WTC11 (cell line): ENCODE measurements at regions not wholly inside any gene's neighbourhood (a gene's known extent, or its start where the extent isn't known, plus 50 kb on each side); places are given as distances from the start of the nearest gene placed in this dataset.

Source experiments
- ATAC-seq: fragments of 200-7000 bp; cut with Tn5 transposase; 2 replicates; pipeline ENCODE4 v1.10.0; 2021; ENCODE audit warnings: mild to moderate bottlenecking, moderate library complexity
- CTCF ChIA-PET: fragments of 300-600 bp; sonication (Branson Sonifier 250); formaldehyde crosslinking; loops from one replicate; lab custom pipeline; 2021; ENCODE audit warnings: antibody characterized with exemption; lab: Charles Lee
- POLR2A ChIA-PET: fragments of 350-600 bp; sonication (Branson Sonifier 250); formaldehyde crosslinking; loops from one replicate; lab custom pipeline; 2021; ENCODE audit warnings: antibody characterized with exemption; lab: Charles Lee
- DNase-seq: peaks from one replicate; pipeline ENCODE4 v3.0.0; 2021; ENCODE audit warnings: low spot score
- H3K27ac Mint-ChIP-seq: 2 replicates; pipeline ENCODE4 v1.8.0; 2021; ENCODE audit warnings: mixed read lengths
- H3K27me3 Mint-ChIP-seq: 2 replicates; pipeline ENCODE4 v1.8.0; 2021; ENCODE audit warnings: low read depth, mild to moderate bottlenecking, moderate library complexity, mixed read lengths
- H3K36me3 Mint-ChIP-seq: 2 replicates; pipeline ENCODE4 v1.8.0; 2021; ENCODE audit warnings: mixed read lengths
- H3K4me1 Mint-ChIP-seq: 2 replicates; pipeline ENCODE4 v1.8.0; 2022; ENCODE audit warnings: mixed read lengths
- H3K4me3 Mint-ChIP-seq: 2 replicates; pipeline ENCODE4 v1.8.0; 2021; ENCODE audit warnings: mild to moderate bottlenecking, moderate library complexity, mixed read lengths
- H3K9me3 Mint-ChIP-seq: 2 replicates; pipeline ENCODE4 v1.8.0; 2021; ENCODE audit warnings: mixed read lengths
- CBFB ChIP-seq: sonication (generic); formaldehyde crosslinking; IDR thresholded peaks from 2 replicates; pipeline ENCODE4 v1.8.1; 2022; ENCODE audit warnings: mild to moderate bottlenecking, low read depth, missing genetic modification reagents
- CREB1 ChIP-seq: sonication (generic); formaldehyde crosslinking; IDR thresholded peaks from 2 replicates; pipeline ENCODE4 v1.8.0; 2023; ENCODE audit warnings: mild to moderate bottlenecking, missing genetic modification reagents
- ELF4 ChIP-seq: sonication (generic); formaldehyde crosslinking; IDR thresholded peaks from 2 replicates; pipeline ENCODE4 v1.8.1; 2022; ENCODE audit warnings: low read depth, mild to moderate bottlenecking, moderate library complexity, missing genetic modification reagents
- EMX1 ChIP-seq: fragments of 250-450 bp; sonication (Bioruptor Pico); IDR thresholded peaks from 2 replicates; pipeline ENCODE4 v1.8.0; 2021; ENCODE audit warnings: mild to moderate bottlenecking
- ETV6 ChIP-seq: sonication (generic); formaldehyde crosslinking; IDR thresholded peaks from 2 replicates; pipeline ENCODE4 v1.8.1; 2022; ENCODE audit warnings: mild to moderate bottlenecking, missing genetic modification reagents
- FOXJ3 ChIP-seq: sonication (generic); formaldehyde crosslinking; IDR thresholded peaks from 2 replicates; pipeline ENCODE4 v1.9.0; 2021; ENCODE audit warnings: missing genetic modification reagents, mild to moderate bottlenecking, borderline replicate concordance
- GABPB1 ChIP-seq: sonication (generic); formaldehyde crosslinking; IDR thresholded peaks from 2 replicates; pipeline ENCODE4 v1.8.1; 2023; ENCODE audit warnings: mild to moderate bottlenecking, missing genetic modification reagents
- MXD4 ChIP-seq: fragments of 250-450 bp; sonication (Bioruptor Pico); IDR thresholded peaks from 2 replicates; pipeline ENCODE4 v1.8.0; 2021; ENCODE audit warnings: mild to moderate bottlenecking, moderate library complexity, borderline replicate concordance
- NR1H2 ChIP-seq: sonication (generic); formaldehyde crosslinking; IDR thresholded peaks from 2 replicates; pipeline ENCODE4 v1.9.0; 2021; ENCODE audit warnings: mild to moderate bottlenecking, moderate library complexity, missing genetic modification reagents
- NR3C1 ChIP-seq: sonication (generic); formaldehyde crosslinking; conservative IDR thresholded peaks from 2 replicates; pipeline ENCODE4 v1.8.1; 2023; ENCODE audit warnings: low read depth, mild to moderate bottlenecking, missing genetic modification reagents
- OVOL2 ChIP-seq: fragments of 250-450 bp; sonication (Bioruptor Pico); IDR thresholded peaks from 2 replicates; pipeline ENCODE4 v1.9.0; 2021; ENCODE audit warnings: mild to moderate bottlenecking, borderline replicate concordance
- RELA ChIP-seq: sonication (generic); formaldehyde crosslinking; IDR thresholded peaks from 2 replicates; pipeline ENCODE4 v1.8.1; 2022; ENCODE audit warnings: missing genetic modification reagents, mild to moderate bottlenecking, borderline replicate concordance
- SOX15 ChIP-seq: fragments of 250-450 bp; sonication (Bioruptor Pico); IDR thresholded peaks from 2 replicates; pipeline ENCODE4 v1.9.0; 2021; ENCODE audit warnings: mild to moderate bottlenecking
- SP1 ChIP-seq: sonication (generic); formaldehyde crosslinking; conservative IDR thresholded peaks from 2 replicates; pipeline ENCODE4 v1.8.1; 2022; ENCODE audit warnings: missing genetic modification reagents
- ZNF138 ChIP-seq: sonication (generic); formaldehyde crosslinking; conservative IDR thresholded peaks from 2 replicates; pipeline ENCODE4 v1.8.1; 2022; ENCODE audit warnings: mild to moderate bottlenecking, moderate library complexity, missing genetic modification reagents
- ZNF317 ChIP-seq: sonication (generic); formaldehyde crosslinking; IDR thresholded peaks from 2 replicates; pipeline ENCODE4 v1.8.1; 2023; ENCODE audit warnings: low read depth, mild to moderate bottlenecking, moderate library complexity, missing genetic modification reagents, borderline replicate concordance
- ZNF396 ChIP-seq: fragments of 250-450 bp; sonication (Bioruptor Pico); IDR thresholded peaks from 2 replicates; pipeline ENCODE4 v1.8.0; 2021; ENCODE audit warnings: mild to moderate bottlenecking, moderate library complexity, borderline replicate concordance
- ZNF423 ChIP-seq: fragments of 250-450 bp; sonication (Bioruptor Pico); IDR thresholded peaks from 2 replicates; pipeline ENCODE4 v2.1.2; 2022; ENCODE audit warnings: mild to moderate bottlenecking, moderate library complexity
- TF ChIP-seq, protein P1 (sequence below): sonication (generic); formaldehyde crosslinking; IDR thresholded peaks from 2 replicates; pipeline ENCODE4 v1.8.1; 2022; ENCODE audit warnings: missing genetic modification reagents, borderline replicate concordance
- TF ChIP-seq, protein P2 (sequence below): fragments of 250-450 bp; sonication (Bioruptor Pico); IDR thresholded peaks from 2 replicates; pipeline ENCODE4 v1.9.0; 2021; ENCODE audit warnings: moderate library complexity, mild to moderate bottlenecking, inconsistent platforms, borderline replicate concordance
- TF ChIP-seq, protein P3 (sequence below): sonication (generic); formaldehyde crosslinking; IDR thresholded peaks from 2 replicates; pipeline ENCODE4 v1.8.1; 2023; ENCODE audit warnings: mild to moderate bottlenecking, missing genetic modification reagents
- TF ChIP-seq, protein P4 (sequence below): fragments of 250-450 bp; sonication (Bioruptor Pico); IDR thresholded peaks from 2 replicates; pipeline ENCODE4 v1.9.0; 2021; ENCODE audit warnings: mild to moderate bottlenecking
- TF ChIP-seq, protein P5 (sequence below): sonication (generic); formaldehyde crosslinking; IDR thresholded peaks from 2 replicates; pipeline ENCODE4 v1.8.1; 2023; ENCODE audit warnings: mild to moderate bottlenecking, missing genetic modification reagents, moderate library complexity
- TF ChIP-seq, protein P6 (sequence below): sonication (generic); formaldehyde crosslinking; IDR thresholded peaks from 2 replicates; pipeline ENCODE4 v1.8.1; 2023; ENCODE audit warnings: mild to moderate bottlenecking, missing genetic modification reagents, moderate library complexity

DNA sequence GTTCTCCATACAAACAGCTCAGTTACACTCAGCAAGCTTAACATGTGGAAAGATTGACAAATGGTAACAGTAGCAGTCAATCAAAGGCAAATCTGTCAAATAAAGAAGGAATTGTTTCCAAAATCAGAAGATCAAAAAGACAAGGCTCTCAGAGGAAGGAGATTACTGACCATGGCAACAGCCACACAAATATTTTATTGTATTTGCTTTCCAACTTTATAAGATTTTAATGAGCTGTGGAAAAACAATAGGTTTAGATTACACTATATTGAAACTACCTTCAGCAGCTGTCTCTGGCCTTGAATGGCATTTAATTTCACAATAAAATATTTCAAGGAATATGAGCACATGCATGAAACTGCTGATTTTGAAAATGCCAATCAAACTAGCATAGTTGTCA lies 1143.9 kb upstream of the GJE1 start (continued):
- TF ChIP-seq, protein P1, sequence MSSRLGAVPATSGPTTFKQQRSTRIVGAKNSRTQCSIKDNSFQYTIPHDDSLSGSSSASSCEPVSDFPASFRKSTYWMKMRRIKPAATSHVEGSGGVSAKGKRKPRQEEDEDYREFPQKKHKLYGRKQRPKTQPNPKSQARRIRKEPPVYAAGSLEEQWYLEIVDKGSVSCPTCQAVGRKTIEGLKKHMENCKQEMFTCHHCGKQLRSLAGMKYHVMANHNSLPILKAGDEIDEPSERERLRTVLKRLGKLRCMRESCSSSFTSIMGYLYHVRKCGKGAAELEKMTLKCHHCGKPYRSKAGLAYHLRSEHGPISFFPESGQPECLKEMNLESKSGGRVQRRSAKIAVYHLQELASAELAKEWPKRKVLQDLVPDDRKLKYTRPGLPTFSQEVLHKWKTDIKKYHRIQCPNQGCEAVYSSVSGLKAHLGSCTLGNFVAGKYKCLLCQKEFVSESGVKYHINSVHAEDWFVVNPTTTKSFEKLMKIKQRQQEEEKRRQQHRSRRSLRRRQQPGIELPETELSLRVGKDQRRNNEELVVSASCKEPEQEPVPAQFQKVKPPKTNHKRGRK (CRISPR knock-in tag): no peak
- TF ChIP-seq GABPB1 (CRISPR knock-in tag) (no peak), ZNF396 (CRISPR knock-in tag) (no peak), SOX15 (no peak), SP1 (CRISPR knock-in tag) (no peak), RELA (CRISPR knock-in tag) (no peak)
- TF ChIP-seq, protein P2, sequence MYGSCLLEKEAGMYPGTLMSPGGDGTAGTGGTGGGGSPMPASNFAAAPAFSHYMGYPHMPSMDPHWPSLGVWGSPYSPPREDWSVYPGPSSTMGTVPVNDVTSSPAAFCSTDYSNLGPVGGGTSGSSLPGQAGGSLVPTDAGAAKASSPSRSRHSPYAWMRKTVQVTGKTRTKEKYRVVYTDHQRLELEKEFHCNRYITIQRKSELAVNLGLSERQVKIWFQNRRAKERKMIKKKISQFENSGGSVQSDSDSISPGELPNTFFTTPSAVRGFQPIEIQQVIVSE (CRISPR knock-in tag): no peak
- TF ChIP-seq, protein P3, sequence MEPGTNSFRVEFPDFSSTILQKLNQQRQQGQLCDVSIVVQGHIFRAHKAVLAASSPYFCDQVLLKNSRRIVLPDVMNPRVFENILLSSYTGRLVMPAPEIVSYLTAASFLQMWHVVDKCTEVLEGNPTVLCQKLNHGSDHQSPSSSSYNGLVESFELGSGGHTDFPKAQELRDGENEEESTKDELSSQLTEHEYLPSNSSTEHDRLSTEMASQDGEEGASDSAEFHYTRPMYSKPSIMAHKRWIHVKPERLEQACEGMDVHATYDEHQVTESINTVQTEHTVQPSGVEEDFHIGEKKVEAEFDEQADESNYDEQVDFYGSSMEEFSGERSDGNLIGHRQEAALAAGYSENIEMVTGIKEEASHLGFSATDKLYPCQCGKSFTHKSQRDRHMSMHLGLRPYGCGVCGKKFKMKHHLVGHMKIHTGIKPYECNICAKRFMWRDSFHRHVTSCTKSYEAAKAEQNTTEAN (CRISPR knock-in tag): no peak
- TF ChIP-seq, protein P4, sequence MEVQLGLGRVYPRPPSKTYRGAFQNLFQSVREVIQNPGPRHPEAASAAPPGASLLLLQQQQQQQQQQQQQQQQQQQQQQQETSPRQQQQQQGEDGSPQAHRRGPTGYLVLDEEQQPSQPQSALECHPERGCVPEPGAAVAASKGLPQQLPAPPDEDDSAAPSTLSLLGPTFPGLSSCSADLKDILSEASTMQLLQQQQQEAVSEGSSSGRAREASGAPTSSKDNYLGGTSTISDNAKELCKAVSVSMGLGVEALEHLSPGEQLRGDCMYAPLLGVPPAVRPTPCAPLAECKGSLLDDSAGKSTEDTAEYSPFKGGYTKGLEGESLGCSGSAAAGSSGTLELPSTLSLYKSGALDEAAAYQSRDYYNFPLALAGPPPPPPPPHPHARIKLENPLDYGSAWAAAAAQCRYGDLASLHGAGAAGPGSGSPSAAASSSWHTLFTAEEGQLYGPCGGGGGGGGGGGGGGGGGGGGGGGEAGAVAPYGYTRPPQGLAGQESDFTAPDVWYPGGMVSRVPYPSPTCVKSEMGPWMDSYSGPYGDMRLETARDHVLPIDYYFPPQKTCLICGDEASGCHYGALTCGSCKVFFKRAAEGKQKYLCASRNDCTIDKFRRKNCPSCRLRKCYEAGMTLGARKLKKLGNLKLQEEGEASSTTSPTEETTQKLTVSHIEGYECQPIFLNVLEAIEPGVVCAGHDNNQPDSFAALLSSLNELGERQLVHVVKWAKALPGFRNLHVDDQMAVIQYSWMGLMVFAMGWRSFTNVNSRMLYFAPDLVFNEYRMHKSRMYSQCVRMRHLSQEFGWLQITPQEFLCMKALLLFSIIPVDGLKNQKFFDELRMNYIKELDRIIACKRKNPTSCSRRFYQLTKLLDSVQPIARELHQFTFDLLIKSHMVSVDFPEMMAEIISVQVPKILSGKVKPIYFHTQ (CRISPR knock-in tag): no peak

DNA sequence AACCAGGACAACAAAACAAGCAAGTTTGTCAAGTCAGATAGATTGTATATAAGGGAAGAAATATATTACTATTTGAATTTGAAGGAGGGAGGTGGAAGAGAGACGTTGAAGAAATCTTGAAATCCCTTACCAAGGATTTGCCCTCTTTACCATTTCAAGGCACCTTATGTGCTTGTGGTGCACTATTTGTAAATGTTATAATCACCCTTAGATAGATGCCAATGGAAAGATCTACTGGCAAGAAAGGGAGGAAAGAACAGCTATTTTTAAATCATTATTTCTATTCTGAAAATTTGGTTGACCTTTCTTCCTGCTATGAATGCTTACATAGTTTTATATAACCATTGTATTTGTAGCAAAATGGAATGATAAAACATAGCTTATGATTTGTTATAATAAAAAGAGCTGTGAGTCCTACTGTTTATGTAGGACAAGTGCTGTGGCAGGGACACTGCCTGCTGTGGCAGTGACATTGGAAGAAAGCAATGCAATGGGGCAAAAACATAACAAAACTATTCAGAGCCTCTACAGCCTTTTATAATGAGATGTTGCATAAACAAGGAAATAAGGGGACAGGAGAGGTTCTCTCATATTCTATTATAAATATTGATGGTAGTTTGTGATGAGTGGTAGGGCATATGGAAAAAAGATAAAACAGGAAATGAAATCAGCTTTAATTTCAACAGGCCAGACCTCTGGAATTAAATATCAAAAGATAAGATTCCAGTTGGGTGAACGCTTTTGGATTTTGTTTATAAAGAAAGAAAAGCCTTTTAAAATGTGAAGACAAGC lies 1145.2 kb upstream of the GJE1 start:
- DNase-seq (no peak), ATAC-seq (no peak)
- CTCF ChIA-PET: no interaction called here
- Mint-ChIP-seq H3K9me3 (peaks cover 16% of the 10 kb centered on the region), H3K4me1 (no peaks in the 10 kb centered on the region), H3K27me3 (no peaks in the 10 kb centered on the region), H3K27ac (no peak overlapping the region), H3K36me3 (peaks cover 5% of the 10 kb centered on the region), H3K4me3 (no peak overlapping the region)
- POLR2A ChIA-PET: no interaction called here
- TF ChIP-seq, protein P2 (CRISPR knock-in tag): no peak
- TF ChIP-seq OVOL2 (CRISPR knock-in tag) (no peak), ZNF138 (CRISPR knock-in tag) (no peak), FOXJ3 (CRISPR knock-in tag) (no peak), CBFB (CRISPR knock-in tag) (no peak), NR3C1 (no peak), SOX15 (no peak), CREB1 (CRISPR knock-in tag) (no peak), ETV6 (no peak), NR1H2 (CRISPR knock-in tag) (no peak), ELF4 (CRISPR knock-in tag) (no peak), ZNF317 (CRISPR knock-in tag) (no peak), ZNF423 (no peak), MXD4 (no peak), EMX1 (CRISPR knock-in tag) (no peak)
- TF ChIP-seq, protein P5, sequence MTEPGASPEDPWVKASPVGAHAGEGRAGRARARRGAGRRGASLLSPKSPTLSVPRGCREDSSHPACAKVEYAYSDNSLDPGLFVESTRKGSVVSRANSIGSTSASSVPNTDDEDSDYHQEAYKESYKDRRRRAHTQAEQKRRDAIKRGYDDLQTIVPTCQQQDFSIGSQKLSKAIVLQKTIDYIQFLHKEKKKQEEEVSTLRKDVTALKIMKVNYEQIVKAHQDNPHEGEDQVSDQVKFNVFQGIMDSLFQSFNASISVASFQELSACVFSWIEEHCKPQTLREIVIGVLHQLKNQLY (CRISPR knock-in tag): no peak
- TF ChIP-seq, protein P4 (CRISPR knock-in tag): no peak
- TF ChIP-seq, protein P6, sequence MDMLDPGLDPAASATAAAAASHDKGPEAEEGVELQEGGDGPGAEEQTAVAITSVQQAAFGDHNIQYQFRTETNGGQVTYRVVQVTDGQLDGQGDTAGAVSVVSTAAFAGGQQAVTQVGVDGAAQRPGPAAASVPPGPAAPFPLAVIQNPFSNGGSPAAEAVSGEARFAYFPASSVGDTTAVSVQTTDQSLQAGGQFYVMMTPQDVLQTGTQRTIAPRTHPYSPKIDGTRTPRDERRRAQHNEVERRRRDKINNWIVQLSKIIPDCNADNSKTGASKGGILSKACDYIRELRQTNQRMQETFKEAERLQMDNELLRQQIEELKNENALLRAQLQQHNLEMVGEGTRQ (CRISPR knock-in tag): no peak
